SIG-M5 treated with dmso at 0.1 percent for 504 hours (cell line): ENCODE measurements at regions not wholly inside any gene's neighbourhood (a gene's known extent, or its start where the extent isn't known, plus 50 kb on each side); places are given as distances from the start of the nearest gene placed in this dataset.

Experiments
- DNase-seq: peaks from one replicate; lab custom pipeline; 2025; ENCODE audit not compliant: unreplicated experiment; lab: John Stamatoyannopoulos, UW

DNA sequence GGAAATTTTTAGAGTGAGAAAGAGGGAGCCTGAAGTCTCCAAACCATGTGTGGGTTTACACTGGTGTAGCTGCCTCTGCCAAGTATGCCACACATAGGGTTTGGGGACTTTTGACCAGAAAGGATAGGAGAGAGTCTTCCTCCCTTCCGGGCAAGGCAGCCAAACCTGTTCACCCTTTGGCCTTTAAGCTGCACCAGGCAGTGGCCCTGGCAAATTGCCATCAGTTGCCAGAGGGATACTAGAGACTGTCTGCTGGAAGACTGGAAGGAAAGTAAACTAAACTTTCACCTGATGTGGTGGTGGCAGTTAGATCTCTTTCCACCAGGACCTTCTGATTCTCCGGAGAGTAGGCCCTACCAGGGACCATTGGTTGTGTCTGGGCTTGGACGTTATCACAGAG lies 1263.2 kb downstream of the FAM181B start:
- no peak for DNase-seq

GRCh38 chr11:81459766-81460306 lies 1273.8 kb downstream of the FAM181B start:
- no peak for DNase-seq

DNA sequence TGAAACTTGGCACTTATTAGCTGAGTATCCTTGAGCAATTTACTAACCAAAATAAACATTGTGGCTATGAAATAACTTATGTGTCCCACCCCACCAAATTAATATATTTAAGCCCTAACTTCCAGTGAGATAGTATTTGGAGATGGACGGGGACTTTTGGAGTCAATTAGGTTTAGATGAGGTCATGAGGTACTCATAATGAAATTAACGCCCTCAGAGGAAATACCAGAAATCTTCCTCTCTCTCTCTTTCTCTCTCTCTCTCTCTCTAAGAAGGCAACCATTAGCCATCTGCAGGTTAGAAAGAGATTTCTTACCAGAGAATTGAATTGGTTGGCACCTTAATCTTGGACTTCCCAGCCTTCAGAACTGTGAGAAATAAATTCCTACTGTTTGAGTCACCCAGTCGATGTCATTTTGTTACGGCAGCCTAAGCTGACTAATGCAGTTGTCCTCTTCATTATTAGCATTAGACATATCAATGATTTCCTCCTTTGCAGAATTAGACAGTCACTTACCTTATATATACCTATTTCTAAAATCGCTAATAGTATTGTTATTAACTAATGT lies 1284.0 kb downstream of the FAM181B start:
- no peak for DNase-seq

DNA sequence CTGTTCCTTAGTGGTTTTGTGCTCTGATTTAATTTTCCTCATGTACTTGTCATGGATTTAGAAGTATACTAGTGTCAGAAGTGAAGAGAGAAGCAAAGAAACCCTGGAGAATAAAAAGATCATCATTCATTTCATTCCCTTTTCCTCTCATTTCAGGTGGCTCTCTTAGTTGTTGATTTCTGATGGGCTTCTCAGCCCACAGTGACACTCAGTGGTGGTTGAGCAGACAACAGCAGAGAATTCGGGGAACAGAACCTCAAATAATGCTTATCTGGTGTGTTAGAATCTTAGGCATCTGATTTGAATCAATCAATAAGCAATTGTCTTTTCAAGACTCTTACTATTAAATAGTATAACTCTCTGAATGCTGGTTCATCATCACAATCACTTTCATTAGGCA lies 1289.4 kb downstream of the FAM181B start:
- no peak for DNase-seq

DNA sequence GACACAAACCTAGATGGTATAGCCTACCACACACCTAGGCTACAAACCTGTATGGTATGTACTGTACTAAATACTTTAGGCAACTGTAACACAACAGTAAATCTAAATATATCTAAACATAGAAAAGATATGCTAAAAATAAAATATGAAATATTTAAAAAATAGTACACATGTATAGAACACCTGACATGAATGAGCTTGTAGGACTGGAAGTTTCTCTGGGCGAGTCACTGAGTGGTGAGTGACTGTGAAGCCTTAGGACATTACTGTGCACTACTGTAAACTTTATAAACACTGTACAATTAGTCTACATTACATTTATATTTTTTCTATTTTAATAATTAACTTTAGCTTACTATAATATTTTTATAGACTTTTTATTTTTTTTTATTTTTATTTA lies 1301.3 kb downstream of the FAM181B start:
- DNase-seq, result no peak

DNA sequence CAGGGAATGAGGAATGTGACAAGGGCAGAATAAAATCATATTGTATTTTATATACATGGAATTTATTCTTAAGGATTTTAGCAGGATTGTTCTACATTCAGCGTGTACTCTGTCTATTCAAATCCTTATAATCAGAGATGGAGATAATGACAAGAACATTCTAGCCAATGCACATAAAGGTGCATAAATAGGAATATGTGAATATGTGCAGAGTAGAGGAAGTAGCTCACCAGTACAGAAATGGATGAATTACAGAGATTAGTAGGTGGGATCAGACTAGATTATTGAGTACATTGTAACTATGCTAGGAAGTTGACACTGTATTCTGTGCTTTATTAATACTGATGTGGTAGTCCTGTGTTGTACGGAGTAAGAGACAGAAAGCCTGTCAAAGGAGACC lies 1308.8 kb downstream of the FAM181B start:
- no peak for DNase-seq

GRCh38 chr11:81422402-81422801 lies 1311.3 kb downstream of the FAM181B start:
- no peak for DNase-seq

DNA sequence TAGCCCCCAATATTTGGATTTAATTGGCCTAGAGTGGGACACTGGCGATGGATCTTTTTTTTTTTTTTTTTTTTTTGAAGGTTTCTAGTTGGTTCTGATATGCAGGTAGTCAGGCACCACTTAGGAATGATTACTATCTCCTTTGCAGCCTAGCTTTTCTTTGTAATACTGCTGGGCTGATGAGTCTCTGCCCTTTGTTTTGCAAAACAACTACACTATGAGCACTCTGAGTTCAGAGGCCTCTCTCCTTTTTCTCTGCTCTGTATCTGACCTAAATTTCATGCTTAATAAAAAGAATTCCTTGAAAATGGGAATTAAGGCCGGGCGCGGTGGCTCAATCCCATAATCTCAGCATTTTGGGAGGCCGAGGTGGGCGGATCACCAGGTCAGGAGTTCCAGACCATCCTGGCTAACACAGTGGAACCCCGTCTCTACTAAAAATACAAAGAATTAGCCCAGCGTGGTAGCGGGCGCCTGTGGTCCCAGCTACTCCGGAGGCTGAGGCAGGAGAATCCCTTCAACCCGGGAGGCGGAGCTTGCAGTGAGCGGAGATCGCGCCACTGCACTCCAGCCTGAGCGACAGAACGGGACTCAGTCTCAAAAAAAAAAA lies 1312.3 kb downstream of the FAM181B start:
- DNase-seq, result no peak

- no peak for DNase-seq
Observed at GRCh38 chr11:81420668-81421250, 1312.9 kb downstream of the FAM181B start.

GRCh38 chr11:81397316-81397715 lies 1336.3 kb downstream of the FAM181B start:
- DNase-seq, result no peak

DNA sequence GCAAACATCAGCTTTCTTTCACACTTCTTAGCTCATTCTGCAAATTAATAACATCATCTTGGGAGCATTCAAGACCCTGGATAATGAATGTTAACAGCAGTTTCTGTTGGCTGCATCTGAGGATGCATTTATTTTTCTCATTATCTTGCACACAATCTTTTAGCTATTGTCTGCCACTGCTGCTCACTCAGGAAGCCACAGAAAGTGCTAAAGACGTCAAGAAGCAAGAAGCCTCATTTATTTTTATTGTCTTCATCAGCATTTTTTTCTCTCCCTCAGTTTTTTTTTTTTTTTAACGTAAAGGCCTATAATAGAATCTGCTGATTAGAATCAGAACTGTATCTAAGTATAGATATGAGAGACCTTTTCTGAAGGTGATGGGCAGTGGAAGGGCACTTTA lies 1339.4 kb downstream of the FAM181B start:
- no peak for DNase-seq

GRCh38 chr11:81388326-81388725 lies 1345.3 kb downstream of the FAM181B start:
- no peak for DNase-seq

- DNase-seq, result no peak
Observed at GRCh38 chr11:81380395-81380794, 1353.3 kb downstream of the FAM181B start.

DNA sequence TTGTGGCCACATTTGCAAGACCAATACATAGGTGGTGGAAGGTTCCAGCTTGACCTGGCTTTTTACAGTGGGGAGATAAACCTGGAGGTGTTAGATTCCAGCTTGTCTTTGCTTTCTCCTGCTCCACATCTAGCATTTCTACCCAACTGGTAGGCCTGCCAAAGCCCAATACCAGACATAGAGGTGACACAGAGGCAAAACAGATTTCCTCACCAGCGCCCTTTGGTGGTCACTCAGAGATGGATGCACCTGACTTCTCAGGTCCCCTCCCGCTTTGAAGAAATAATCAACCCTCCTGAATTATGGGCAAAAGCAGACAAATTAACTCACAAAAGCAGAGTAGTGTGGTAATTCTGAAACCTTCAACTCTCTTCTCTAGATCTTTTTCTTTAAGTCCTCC lies 1356.2 kb downstream of the FAM181B start:
- DNase-seq, result no peak

- DNase-seq, result no peak
Observed at GRCh38 chr11:81373986-81374385, 1359.7 kb downstream of the FAM181B start.

- no peak for DNase-seq
Observed at GRCh38 chr11:81368192-81368591, 1365.5 kb downstream of the FAM181B start.

DNA sequence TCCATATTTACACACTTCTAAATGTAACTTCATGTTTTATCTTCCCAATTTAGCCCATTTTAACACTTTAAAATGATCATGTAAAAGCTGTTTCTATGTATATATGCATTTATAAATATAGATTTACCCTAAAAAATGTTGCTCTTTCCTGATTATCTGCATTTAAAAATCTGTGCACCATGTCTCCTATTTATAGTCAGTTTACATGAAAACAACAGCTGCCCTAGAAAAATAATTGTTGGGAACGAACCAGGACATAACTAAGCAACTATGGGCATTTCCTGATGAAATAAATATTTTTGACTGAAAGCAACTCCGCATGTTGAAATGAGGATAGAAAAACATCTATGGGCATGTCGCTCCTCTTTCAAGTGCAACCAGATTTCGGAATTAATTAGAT lies 1368.2 kb downstream of the FAM181B start:
- DNase-seq, result no peak

- DNase-seq, result no peak
Observed at GRCh38 chr11:81359476-81359875, 1374.2 kb downstream of the FAM181B start.

DNA sequence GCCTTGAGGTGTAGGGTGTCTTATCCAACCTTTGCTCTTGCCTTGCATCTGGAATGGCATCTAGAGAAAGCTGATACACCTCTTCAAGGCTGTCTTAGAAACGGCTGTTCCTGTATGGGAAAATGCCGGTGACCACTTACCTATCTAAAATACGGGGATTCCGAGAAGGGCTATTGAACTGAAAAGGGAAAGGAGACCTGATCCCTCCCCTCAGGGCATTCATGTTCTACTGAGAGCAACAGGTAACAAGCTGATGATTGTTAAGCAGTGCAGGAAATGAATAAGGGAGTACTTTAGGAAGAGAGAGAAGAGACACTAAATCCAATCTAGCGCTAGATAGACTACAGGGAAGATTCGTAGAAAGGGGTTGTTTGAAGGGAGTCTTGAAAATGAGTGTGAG lies 1388.1 kb downstream of the FAM181B start:
- no peak for DNase-seq

DNA sequence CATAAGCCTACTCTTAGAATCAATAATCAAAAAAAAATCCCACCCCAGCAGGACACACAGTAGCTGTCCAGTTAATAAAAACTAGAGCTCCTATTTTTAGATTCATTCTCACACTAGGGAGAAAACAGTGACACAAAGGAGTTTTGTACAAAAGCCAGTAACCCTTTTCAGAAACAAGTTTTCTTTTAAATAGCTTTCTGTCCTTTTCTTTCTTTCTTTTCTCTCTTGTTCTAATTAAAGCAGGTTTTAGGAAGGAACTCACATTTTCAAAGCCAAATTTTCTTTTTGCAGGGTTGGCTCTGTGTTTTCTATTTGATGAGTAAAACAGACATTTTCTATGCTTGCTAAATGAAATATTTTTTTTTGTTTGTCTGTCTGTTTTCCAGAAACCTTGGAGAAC lies 1390.7 kb downstream of the FAM181B start:
- DNase-seq, result no peak

DNA sequence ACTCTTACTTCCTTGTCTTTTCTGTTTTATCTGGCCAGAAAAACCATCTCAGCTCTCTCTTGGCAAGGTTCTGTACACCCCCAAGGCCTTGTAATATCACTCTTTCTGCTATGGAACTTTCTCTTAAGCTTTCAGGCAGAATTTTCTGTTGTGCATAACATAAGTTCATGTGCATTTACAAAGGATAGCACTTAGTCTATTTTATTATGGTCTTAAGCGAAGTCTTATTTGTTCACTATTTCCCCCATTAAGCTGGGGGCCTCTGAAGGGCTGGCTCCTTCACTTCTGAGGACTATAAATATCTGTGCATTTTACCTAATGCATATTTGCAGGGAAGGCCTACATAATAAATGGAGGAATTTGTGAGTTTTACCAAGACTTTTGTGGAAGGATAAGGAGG lies 1393.4 kb downstream of the FAM181B start:
- no peak for DNase-seq

DNA sequence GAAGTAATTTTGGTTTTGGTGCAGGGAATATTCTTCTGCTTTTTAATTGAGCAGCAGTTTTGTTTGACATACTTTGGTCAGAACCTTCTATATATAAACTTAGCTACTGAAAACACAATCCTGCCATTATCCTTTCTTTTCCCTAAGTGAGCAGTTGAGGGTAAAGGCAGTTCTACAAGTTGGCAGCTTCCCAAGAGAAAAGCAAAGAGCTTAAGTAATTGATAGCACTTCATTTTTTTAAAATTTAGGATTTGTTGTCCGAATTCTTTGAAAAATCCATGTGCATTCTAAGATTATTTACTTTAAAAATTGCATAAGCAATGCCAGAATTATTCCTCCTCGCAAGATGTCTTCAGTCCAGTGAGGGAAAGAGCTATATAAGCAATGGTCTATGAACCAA lies 1394.1 kb downstream of the FAM181B start:
- no peak for DNase-seq

DNA sequence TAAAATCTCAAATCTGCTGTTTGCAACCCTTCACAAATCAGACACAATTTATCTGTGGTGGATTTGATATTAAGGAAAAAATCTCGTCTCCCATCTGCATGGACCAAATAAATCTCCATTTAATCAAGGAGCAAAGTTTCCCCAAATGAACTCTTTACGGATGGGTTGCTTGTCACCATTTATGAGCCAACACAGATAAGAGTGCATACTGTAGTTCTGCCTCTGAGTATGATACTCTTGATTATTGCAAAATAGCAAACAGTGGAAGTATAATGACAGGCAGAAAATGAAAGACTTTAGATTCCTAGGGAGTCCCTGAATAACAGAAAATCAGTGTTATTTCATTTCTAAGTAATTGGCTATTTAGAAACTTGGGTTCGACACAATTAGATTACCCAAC lies 1395.9 kb downstream of the FAM181B start:
- no peak for DNase-seq
